Natural killer cell (primary cell): ENCODE measurements at regions not wholly inside any gene's neighbourhood (a gene's known extent, or its start where the extent isn't known, plus 50 kb on each side); places are given as distances from the start of the nearest gene placed in this dataset.

Experiments
- ATAC-seq, 3 donors: fragments of 150-1000 bp in 2 of 3; fragments of 200-7000 bp in 1 of 3; cut with Tn5 transposase; 1 replicate in 1 of 3; 2 replicates in 2 of 3; pipeline ENCODE4 v1.10.0; 2021; ENCODE audit warnings: mild to moderate bottlenecking in 2 of 3, moderate library complexity in 2 of 3
- DNase-seq, 2 donors: peaks; one replicate each; pipeline versions ENCODE4 v3.0.0 to v3.0.0-alpha.2; 2013 to 2021; ENCODE audit warnings: mixed read lengths in 1 of 2
- H3K27ac ChIP-seq: one replicate; pipeline ENCODE4 v1.5.1; 2013; ENCODE audit warnings: mild to moderate bottlenecking, low read length
- H3K27me3 ChIP-seq: one replicate; pipeline ENCODE4 v1.6.1; 2013; ENCODE audit warnings: low read length; ENCODE audit not compliant: control insufficient read depth, insufficient read depth
- H3K36me3 ChIP-seq: one replicate; pipeline ENCODE4 v1.6.1; 2013; ENCODE audit warnings: low read length; ENCODE audit not compliant: control insufficient read depth, insufficient read depth
- H3K4me1 ChIP-seq: one replicate; pipeline ENCODE4 v1.6.1; 2013; ENCODE audit warnings: low read length; ENCODE audit not compliant: control insufficient read depth, insufficient read depth
- H3K4me3 ChIP-seq: one replicate; pipeline ENCODE4 v1.5.1; 2013; ENCODE audit warnings: low read length
- H3K9me3 ChIP-seq: one replicate; pipeline ENCODE4 v1.6.1; 2013; ENCODE audit warnings: low read length; ENCODE audit not compliant: control insufficient read depth, insufficient read depth
- H3K27ac Mint-ChIP-seq, 2 donors: one replicate each; pipeline ENCODE4 v1.8.0; 2022; ENCODE audit warnings: mild to moderate bottlenecking in 2 of 2, mixed read lengths in 2 of 2, moderate library complexity in 1 of 2
- H3K27me3 Mint-ChIP-seq, 2 donors: one replicate each; pipeline ENCODE4 v1.8.0; 2022; ENCODE audit warnings: low read depth in 2 of 2, mixed read lengths in 2 of 2
- H3K36me3 Mint-ChIP-seq: one replicate; pipeline ENCODE4 v1.8.0; 2022; ENCODE audit warnings: mixed read lengths
- H3K4me1 Mint-ChIP-seq, 2 donors: one replicate each; pipeline ENCODE4 v1.8.0; 2022; ENCODE audit warnings: mixed read lengths in 2 of 2
- H3K4me3 Mint-ChIP-seq: one replicate; pipeline ENCODE4 v1.8.0; 2022; ENCODE audit warnings: mild to moderate bottlenecking, moderate library complexity, mixed read lengths
- H3K9me3 Mint-ChIP-seq, 2 donors: one replicate each; pipeline ENCODE4 v1.8.0; 2022; ENCODE audit warnings: mixed read lengths in 2 of 2
- CTCF ChIP-seq: fragments of 200-600 bp; IDR thresholded peaks from one replicate; pipeline ENCODE4 v1.8.0; 2022; ENCODE audit warnings: antibody characterized with exemption
- WGBS: methylation state at CpG from one replicate; pipeline ENCODE4 v1.1.7; 2013; ENCODE audit warnings: missing lambda C conversion rate; ENCODE audit not compliant: insufficient coverage; 5-methylcytosine and 5-hydroxymethylcytosine counted together
- intact Hi-C: fragments of 100-400 bp; cut with micrococcal nuclease; formaldehyde crosslinking; loops from one replicate; pipeline ENCODE4 v1.14.2; 2022

- H3K36me3 Mint-ChIP-seq, result no peaks in the 10 kb centered on the region
- no peak overlapping the region for H3K27ac Mint-ChIP-seq
- Histone ChIP-seq H3K27me3 (no peaks in the 10 kb centered on the region), H3K4me3 (no peak overlapping the region), H3K27ac (no peak overlapping the region), H3K9me3 (no peaks in the 10 kb centered on the region), H3K36me3 (no peaks in the 10 kb centered on the region), H3K4me1 (no peaks in the 10 kb centered on the region)
- H3K27me3 Mint-ChIP-seq, result no peaks in the 10 kb centered on the region
- H3K4me1 Mint-ChIP-seq, result no peaks in the 10 kb centered on the region
- no peak overlapping the region for H3K4me3 Mint-ChIP-seq
- ATAC-seq, result no peak
- 87% methylated on average over 3 of the region's 3 CpGs for WGBS
- intact Hi-C loops, result no loop called here
- no peak for TF ChIP-seq CTCF
- peaks cover 11 to 12% of the 10 kb centered on the region in 2 donors for H3K9me3 Mint-ChIP-seq
- no peak for DNase-seq
These were observed 461.2 kb downstream of the CDH2 start for GRCh38 chr18:27715751-27716150.

GRCh38 chr18:27713738-27714095, 463.2 kb downstream of the CDH2 start:
- Histone ChIP-seq H3K9me3 (no peaks in the 10 kb centered on the region), H3K27me3 (no peaks in the 10 kb centered on the region), H3K4me3 (no peak overlapping the region), H3K36me3 (no peaks in the 10 kb centered on the region), H3K4me1 (no peaks in the 10 kb centered on the region), H3K27ac (no peak overlapping the region)
- Mint-ChIP-seq H3K4me1 (no peaks in the 10 kb centered on the region), H3K27me3 (no peaks in the 10 kb centered on the region), H3K4me3 (no peak overlapping the region), H3K9me3 (peaks cover 14 to 15% of the 10 kb centered on the region in 2 donors), H3K27ac (no peak overlapping the region), H3K36me3 (no peaks in the 10 kb centered on the region)
- no peak for TF ChIP-seq CTCF
- intact Hi-C loops, result no loop called here
- no peak for DNase-seq
- 72% methylated on average over 3 of the region's 3 CpGs for WGBS
- no peak for ATAC-seq

- no peak for TF ChIP-seq CTCF
- WGBS, result 43% methylated on average over 2 of the region's 2 CpGs
- Histone ChIP-seq H3K9me3 (no peaks in the 10 kb centered on the region), H3K27me3 (no peaks in the 10 kb centered on the region), H3K27ac (no peak overlapping the region), H3K4me3 (no peak overlapping the region), H3K4me1 (no peaks in the 10 kb centered on the region), H3K36me3 (no peaks in the 10 kb centered on the region)
- no peaks in the 10 kb centered on the region for H3K27me3 Mint-ChIP-seq
- no peak for ATAC-seq
- H3K27ac Mint-ChIP-seq, result no peak overlapping the region
- peaks cover 14 to 17% of the 10 kb centered on the region in 2 donors for H3K9me3 Mint-ChIP-seq
- no peaks in the 10 kb centered on the region for H3K36me3 Mint-ChIP-seq
- DNase-seq, result no peak
- H3K4me3 Mint-ChIP-seq, result no peak overlapping the region
- intact Hi-C loops, result no loop called here
- H3K4me1 Mint-ChIP-seq, result no peaks in the 10 kb centered on the region
These were observed 463.7 kb downstream of the CDH2 start for GRCh38 chr18:27713037-27713737.

GRCh38 chr18:27712066-27712465, 464.9 kb downstream of the CDH2 start:
- Mint-ChIP-seq H3K9me3 (peaks cover 10 to 16% of the 10 kb centered on the region in 2 donors), H3K4me3 (no peak overlapping the region), H3K4me1 (no peaks in the 10 kb centered on the region), H3K27ac (no peak overlapping the region), H3K27me3 (no peaks in the 10 kb centered on the region), H3K36me3 (peaks cover 7% of the 10 kb centered on the region)
- ATAC-seq (no peak), DNase-seq (no peak)
- no peak for TF ChIP-seq CTCF
- no peak overlapping the region for H3K27ac ChIP-seq
- H3K4me3 ChIP-seq, result no peak overlapping the region
- no peaks in the 10 kb centered on the region for H3K27me3 ChIP-seq
- WGBS, result 40% methylated on average over 2 of the region's 2 CpGs
- H3K36me3 ChIP-seq, result no peaks in the 10 kb centered on the region
- no peaks in the 10 kb centered on the region for H3K4me1 ChIP-seq
- H3K9me3 ChIP-seq, result no peaks in the 10 kb centered on the region
- intact Hi-C loops, result no loop called here
